Epithelial cell of proximal tubule (primary cell): ENCODE measurements at regions not wholly inside any gene's neighbourhood (a gene's known extent, or its start where the extent isn't known, plus 50 kb on each side); places are given as distances from the start of the nearest gene placed in this dataset.

ENCODE experiments used
- DNase-seq: peaks from one replicate; pipeline ENCODE4 v3.0.0-alpha.2; 2011; ENCODE audit warnings: low read depth
- H3K4me3 ChIP-seq: 2 replicates; pipeline ENCODE4 v1.5.1; 2011; ENCODE audit warnings: low read depth, mild to moderate bottlenecking, low read length
- CTCF ChIP-seq: conservative IDR thresholded peaks from 2 replicates; pipeline ENCODE4 v1.5.1; 2012; ENCODE audit warnings: low read depth, mild to moderate bottlenecking, low read length

DNA sequence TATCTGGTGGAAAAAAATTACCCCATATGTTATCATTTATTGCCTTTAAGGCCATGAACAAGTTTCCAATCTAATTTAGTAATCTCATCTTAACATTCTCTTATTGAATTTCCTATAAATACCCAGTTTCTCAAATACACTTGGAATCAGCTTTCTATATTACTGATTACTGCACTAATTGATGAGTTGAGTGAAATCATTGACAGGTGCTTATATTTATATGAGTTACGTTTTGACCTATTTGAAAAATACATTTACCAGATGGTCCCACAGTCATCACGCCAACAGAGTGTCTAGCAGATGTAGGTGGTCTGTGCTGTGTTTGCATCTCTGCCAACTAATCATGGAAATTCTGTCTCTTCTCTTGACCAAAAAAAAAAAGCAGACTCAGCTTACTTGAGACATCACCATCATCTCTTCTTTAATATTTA lies 307.3 kb upstream of the NREP start:
- no peak for DNase-seq
- H3K4me3 ChIP-seq = no peak overlapping the region
- no peak for TF ChIP-seq CTCF

GRCh38 chr5:112063856-112064255 lies 306.9 kb upstream of the NREP start:
- DNase-seq = no peak
- no peak overlapping the region for H3K4me3 ChIP-seq
- no peak for TF ChIP-seq CTCF

GRCh38 chr5:112063191-112063590 lies 306.2 kb upstream of the NREP start:
- H3K4me3 ChIP-seq = no peak overlapping the region
- no peak for DNase-seq
- TF ChIP-seq CTCF = no peak

GRCh38 chr5:112062181-112062580 lies 305.2 kb upstream of the NREP start:
- H3K4me3 ChIP-seq = no peak overlapping the region
- DNase-seq = no peak
- TF ChIP-seq CTCF = no peak

DNA sequence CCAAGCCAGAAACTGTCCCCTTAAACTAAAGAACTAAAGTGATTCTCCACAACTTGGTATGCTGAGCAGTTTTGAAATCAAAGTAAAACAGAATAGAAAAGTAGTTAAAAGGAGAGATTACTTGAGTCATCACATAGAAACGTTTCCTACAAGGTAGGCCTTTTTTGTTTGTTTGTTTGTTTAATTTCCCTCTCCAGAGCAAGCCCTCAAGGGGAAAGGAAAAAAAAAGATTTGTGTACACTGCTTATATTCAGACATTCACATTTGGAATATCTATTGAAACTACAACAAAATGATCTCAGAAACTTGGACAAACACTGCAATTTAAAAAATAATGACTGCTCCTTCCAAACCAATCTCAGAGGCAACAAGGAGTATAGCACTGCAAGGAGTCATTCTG lies 304.7 kb upstream of the NREP start:
- H3K4me3 ChIP-seq = no peak overlapping the region
- DNase-seq = no peak
- TF ChIP-seq CTCF = no peak

- no peak overlapping the region for H3K4me3 ChIP-seq
- no peak for TF ChIP-seq CTCF
- DNase-seq = no peak
Measured at GRCh38 chr5:112059579-112060135, 302.7 kb upstream of the NREP start.

DNA sequence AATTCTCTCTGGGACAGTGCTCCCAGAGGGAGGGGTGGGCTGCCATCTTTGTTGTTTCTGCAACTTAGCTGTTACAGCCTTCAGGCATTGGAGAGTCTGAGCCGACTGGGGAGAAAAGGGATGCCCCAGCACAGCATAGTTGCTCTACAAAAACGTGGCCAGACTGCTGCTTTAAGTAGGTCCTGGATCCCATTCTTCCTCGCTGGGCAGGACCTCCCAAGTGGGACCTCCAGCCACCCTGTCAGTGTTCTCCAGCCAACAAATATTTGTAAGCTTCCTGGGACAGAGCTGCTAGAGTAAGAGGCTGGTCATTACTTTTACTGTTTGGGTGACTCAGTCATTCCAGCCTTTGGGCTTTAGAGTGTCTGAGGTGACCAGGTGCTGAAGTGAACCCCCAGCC lies 292.7 kb upstream of the NREP start:
- no peak for TF ChIP-seq CTCF

More for the DNA sequence above, 292.7 kb upstream of the NREP start:
- no peak for DNase-seq
- H3K4me3 ChIP-seq = no peak overlapping the region
